ENCODE measurements at regions not wholly inside any gene's neighbourhood (a gene's known extent, or its start where the extent isn't known, plus 50 kb on each side); places are given as distances from the start of the nearest gene placed in this dataset.

- no peak for TF ChIP-seq CTCF (IDR thresholded peaks at IDR 0.05)
- TF ChIP-seq POLR2AphosphoS5 (IDR thresholded peaks at IDR 0.05; ENCODE audit: low read depth, low read length) = no peak
- TF ChIP-seq TCF7L2 (IDR thresholded peaks at IDR 0.05; ENCODE audit: low read depth, low read length) = no peak
- TF ChIP-seq REST (IDR thresholded peaks at IDR 0.05; ENCODE audit: insufficient read depth in 1 of 2, low read depth in 2 of 2, low read length in 1 of 2) = no peak
Measured at GRCh38 chr1:4146101-4146500, 246.0 kb upstream of the C1orf174 start.

Measured in Panc1 (cell line).